GM21737 (cell line): ENCODE measurements at regions not wholly inside any gene's neighbourhood (a gene's known extent, or its start where the extent isn't known, plus 50 kb on each side); places are given as distances from the start of the nearest gene placed in this dataset.
A peak's percentile ranks its signal among the peaks of the same experiment; 100 is the strongest.

Source experiments
- ATAC-seq: cut with Tn5 transposase; IDR thresholded peaks from one replicate; pipeline ENCODE4 v1.9.1; 2021; ENCODE audit warnings: mild to moderate bottlenecking, moderate library complexity; ENCODE audit not compliant: unreplicated experiment

DNA sequence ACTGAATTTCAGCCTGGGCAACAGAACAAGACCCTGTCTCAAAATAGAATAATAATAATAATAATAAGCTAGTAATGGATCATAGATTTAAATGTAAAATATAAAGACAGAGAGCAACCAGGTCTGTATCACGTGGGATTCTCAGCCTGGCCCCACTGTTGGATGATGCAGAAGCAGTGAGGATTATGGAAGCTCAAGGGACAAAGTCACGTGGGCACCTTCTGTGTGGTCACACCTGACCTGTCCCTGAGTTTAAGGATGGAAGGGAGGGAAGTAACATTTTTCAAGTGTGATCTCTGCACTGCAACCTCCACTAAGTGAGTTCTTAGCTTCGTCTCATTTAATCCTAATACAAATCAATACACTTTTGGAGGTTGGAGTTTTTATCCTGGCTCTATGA is 212.5 kb upstream of the IER5L start:
- no peak for ATAC-seq

DNA sequence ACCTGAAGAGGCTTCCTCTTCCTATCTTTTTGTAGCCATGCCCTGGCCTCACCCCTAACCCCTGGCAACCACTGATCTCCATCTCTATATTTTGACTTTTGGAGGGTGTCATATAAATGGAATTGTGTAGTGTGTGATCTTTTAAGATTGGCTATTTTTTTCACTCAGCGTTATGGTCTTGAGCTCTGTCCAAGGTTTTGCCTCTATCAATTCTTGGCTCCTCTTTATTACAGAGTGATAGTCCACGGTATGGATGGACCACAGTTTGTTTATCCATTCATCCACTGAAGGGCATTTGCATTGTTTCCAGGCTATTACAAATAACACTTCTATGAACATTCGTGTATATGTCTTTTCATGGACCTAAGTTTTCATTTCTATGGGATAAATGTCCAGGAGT is 209.8 kb upstream of the IER5L start:
- ATAC-seq, result no peak

DNA sequence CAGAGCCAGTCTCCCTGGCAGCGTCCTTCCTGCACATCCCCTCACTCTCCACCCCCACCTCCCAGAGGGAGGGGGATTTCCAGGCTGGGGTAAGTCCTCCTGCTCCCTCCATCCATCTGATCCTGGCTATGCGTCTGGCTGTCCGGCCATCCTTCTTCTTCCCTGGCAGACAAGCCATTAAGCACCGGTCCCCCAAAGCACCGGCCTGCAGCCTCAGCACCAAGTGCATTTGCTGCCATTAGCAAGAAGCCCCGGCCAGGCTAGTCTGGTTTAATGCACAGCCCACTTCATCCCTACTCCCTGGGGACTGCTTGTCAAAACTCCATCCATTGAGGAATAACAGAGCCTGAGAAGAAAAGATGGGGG is 208.7 kb upstream of the IER5L start:
- ATAC-seq, result no peak

DNA sequence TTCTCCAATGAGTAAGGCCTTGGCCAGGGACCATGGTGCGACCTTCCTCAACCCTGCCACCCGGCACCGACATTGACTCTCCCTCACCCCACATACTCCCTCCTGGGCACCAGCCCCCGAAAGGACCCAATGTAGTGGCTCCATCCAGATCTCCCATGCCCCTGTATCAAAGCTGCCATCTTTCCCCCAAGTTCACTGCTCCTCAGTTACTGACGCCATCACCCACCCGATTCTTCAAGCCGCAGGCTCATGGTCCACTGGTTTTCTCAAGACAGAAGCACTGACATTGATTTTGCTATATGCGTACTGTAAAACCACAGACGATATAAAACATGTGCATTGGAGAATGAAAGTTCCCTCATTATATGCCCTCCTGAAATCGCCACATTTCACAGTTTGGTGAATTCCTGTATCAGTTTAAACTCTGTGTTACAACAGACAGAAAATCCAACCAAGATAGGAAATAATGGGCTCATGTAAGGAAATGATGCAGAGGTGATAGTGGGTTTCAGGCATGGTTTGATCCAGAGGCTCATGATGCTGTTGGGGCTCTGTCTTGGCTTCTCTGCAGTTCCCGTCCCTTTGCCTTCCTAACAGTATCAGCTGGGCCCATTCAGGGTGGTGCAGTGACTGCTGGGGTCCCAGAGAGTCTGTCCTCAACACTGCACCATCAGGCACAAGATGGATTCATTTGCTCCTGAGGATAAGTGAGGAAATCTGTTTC is 207.3 kb upstream of the IER5L start:
- no peak for ATAC-seq

DNA sequence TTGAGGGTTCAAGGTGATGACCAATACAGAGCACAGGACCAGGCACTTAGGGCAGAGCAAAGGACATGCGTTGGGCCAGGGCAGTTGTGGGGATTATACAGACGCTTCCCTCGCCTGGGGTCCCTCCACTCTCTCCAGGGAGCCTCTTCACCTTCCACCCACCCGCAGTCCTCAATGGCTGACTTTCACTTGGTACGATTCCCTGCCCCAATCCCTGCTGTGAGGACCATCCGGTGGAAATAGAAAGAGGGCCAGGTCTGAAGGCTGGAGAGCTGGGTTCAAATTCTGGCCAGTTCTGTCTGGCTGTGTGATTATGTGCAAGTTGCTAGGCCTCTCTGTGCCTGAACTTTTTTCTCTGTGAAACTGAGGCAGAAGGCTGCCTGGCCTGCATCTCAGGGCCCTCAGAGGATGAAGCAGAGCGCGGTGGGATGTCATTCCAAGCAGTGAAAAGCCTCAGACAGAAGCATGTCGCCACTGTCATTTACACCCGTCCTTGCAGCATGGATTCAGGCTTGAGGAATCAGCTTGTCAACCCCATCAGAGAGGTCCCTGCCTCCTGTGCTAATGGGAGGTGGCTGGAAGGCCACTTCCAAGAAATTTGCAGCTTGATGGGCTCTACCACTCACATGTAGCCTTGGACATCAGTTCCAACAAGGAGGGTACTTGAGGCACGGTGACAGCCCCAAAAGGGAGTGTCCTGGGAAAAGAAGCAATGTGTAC is 206.6 kb upstream of the IER5L start:
- no peak for ATAC-seq

DNA sequence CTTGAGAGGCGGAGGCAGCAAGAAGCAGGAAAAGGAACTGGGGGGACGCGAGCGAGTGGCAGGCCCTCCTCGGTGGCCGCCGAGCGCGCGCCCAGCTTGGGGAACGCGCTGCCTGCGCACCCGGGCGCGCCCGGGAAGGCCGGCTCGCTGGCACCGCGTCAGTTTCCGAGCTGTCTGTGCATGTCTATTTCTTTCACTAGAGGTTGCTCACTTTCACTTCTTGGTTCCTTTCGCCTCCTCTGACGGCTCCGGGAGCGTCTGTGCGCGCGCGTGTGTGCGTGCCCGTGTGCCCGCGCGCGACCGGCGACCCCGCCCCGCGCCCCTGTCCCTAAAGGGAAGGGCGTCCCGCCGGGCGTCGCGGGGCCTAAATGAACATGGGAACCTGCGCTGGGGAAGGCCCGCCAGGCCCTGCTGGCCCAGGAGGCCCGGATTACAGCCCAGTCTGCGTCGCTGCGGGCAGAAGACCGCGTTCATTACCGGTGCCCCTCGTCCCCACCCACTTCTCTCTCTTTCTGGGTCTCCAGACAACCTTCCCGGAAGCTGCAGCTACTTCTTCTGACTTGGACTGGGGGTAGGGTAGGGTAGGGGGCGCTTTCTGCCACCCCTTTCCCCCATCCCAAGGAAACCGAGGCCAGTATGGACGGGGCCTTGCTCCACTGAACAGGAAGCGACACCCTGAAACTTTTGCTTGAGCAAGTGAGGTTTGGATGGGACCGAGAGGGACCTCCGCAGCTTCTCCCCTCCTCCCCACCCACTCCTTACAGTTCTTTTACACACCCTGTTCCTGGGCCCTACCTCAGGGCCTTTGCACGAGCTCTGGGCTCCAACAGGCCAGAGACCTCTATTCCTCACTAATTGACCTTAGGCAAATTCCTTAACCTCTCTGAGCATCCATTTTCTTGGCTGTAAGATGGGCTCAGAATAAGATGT is 205.8 kb upstream of the IER5L start:
- peak; percentile 81 for ATAC-seq

DNA sequence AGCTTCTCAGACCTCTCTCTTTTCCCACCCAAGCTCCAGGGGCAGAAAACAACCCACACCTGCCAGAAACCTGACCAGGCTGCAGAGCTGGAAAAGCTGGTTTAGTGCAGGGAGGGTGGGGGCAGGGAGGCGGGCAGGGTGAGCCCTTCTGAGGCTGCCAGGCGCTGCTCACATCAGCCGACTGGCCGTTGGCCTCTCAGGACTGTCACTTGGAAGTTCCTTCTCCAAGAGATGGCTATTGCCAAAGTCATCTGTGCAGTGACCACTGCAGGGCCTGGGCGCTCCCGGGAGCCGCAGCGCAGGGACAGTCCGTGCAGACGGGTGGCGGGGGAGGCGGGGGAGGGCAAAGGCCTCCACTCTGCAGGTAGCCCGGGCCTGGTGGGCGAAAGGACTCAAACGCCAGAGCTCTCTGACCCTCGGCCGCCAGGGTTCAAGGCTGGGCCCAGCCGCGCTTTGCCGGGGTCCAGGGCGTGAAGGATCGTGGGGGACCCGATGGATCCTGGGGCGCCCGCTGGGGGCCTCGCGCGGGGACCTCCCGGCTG is 205.0 kb upstream of the IER5L start:
- peak; percentile 16 for ATAC-seq

DNA sequence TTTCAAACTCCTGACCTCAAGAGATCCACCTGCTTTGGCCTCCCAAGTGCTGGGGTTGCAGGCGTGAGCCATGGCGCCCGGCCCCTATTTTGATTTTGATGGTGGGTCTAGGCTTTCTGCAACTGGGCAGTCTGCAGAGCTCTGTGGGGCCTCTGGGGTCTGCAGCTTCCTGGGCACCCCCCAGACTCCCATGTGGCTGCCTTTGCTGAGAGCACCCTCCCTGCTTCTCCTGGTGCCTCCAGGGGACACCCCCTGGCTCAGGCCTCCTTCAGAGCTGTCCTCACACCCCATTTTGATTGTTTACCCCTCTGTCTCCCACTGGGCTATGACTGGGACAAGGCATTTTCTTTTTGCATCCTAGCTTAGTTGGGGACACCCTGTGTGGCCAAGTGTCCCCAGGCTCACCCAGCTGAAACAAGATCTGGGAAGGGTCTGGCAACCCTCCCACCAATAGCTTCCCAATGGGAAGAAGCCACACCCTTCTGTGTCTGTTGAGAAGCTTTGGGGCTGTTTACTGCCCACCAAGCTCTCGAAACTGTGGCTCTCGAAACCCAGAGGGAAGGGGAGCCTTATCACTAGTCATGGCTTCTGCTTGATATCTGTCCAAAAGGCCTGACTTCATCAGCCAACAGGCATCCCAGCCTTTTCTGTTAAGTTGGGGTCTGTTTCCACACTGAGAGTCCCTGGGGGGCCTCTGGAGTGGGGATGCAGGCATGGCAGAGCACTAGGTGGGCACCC is 204.4 kb upstream of the IER5L start:
- no peak for ATAC-seq

DNA sequence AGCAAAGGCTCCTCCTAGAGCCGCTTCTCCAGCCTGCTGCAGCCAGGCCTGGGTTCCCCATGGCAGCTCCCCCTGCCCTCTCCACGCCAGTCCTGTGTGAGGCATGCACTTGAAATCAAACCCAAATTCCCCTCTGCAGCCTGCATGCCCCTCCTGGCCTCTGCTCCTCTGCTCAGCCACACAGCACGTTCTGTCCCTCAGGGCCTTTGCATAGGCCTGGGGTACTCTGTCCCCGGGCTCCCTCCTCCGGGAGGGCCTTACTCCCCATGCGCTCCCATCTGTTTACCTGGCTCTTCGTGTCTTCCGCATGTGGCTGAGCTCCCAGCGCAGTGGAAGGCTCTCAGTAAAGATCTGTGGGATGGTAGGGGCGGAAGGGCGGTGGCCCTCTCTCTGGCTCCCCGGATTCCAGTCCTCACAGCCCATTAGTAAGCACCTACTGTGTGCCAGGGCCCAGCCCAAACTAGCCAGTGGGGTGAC is 203.5 kb upstream of the IER5L start:
- ATAC-seq, result no peak

DNA sequence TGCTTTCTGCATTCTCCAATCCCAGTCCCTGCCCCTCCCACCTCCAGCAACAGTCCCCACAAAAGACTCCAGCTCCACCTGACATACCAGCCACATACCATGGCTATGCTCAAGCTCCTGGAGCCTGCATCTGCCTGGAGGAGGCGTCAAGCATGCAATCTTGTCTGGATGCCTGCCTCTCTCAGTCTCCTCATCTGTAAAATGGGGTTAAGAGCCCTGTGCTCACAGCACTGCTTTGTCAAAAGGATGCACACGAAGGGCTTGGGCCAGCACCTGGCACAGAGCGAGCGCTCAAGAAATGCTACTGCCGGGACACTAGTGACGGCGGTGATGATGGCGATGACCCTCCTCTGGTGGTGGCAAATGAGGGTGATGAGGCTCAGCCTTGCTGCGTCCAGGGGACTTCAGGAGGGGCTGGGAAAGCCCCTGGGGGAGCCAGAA is 202.9 kb upstream of the IER5L start:
- ATAC-seq, result no peak

DNA sequence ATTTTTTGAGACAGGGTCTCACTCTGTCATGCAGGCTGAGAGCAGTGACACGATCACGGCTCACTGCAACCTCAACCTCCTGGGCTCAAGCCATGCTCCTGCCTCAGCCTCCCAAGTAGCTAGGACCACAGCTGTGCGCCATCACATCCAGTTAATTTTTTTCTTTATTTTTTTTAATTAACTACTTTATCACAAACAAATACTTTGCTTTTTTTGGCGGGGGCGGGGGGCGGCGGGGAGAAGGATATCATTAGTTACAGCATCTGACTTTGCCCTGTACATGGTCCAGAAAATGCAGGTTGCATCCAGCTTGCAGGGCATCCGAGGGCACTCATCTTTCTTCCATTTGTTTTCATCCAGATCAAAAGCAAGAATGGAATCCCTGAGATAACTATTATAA is 201.8 kb upstream of the IER5L start:
- ATAC-seq, result no peak

DNA sequence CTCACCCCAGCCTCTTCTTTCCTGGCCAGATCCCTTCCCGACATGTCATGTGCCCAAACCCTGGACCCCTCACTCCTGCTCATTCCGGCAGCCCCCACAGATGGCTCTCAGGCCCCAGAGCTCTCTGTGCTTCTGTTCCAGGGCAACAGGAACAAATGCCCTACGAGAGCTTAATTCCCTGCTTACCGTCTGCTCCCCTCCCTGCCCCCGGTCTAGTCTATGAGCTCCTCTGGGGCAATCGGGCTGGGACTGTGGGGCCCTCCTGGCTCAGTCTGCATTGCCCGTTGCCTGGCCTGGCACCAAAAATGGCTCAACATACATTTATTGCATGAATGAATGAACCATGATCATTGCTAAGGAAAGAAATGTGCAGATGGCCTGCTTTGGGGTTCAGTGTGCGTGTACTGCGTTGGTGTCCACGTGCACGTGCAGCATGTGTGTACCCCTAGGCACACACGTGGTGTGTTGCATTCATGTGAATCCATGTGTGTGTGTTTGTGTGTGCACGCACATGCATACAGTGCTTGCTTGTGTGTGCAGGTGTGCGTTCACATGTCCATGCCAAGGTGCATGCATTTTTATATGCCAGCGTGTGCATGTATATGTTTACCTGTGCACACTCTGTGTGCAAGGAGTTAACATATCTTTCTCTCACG is 201.2 kb upstream of the IER5L start:
- no peak for ATAC-seq

DNA sequence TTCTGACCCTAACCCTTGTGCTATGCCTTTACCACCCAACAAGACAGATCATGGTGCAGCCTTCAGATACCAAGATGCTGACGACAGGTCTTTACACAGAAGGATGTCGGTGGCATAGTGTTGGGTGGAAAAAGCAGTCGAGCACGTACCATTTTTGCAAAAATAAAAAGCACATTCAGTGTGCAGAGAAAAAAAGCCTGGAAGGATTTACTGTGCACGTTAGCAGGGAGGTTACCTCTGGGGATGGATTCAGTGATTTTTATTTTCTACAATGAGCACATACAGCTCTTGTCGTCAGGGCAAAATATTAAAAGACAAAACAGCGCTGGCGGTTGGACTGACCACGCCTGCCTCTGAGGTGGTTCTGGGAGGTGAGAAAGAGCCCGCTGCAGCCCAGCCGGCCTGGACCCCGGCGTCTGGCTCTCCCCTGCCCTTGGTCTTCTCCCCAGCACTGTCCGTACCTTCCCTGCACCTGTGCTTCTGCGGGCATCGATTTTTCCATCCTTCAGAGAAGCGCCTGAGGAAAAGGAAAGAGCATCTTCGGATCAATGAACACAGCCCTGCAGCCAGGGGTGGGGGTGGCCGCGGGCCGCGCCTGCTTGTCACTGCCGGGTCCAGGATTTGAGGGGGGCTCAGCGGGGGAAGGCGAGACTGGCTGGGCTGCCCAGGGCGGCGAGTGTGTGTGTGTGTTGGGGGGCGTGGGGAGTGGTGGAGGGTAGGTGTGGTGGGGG is 200.0 kb upstream of the IER5L start:
- ATAC-seq, result no peak

DNA sequence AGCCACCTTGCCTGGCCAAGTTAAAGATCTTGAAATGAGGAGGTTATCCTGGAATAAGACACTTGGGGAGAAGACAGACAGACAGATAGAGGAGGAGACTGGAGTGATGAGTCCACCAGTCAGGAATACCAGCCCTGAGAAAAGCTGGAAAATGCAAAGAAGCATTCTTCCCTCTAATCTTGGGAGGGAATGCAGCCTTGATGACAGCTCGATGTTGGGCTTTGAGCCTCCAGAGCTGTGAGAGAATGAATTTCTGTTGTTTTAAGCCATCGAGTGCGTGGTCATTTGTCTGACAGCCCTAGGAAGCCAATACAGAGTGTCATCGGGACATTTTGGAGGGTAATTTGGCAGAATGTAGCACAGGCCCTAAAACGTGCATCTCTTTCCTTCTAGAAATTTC is 199.1 kb upstream of the IER5L start:
- no peak for ATAC-seq

DNA sequence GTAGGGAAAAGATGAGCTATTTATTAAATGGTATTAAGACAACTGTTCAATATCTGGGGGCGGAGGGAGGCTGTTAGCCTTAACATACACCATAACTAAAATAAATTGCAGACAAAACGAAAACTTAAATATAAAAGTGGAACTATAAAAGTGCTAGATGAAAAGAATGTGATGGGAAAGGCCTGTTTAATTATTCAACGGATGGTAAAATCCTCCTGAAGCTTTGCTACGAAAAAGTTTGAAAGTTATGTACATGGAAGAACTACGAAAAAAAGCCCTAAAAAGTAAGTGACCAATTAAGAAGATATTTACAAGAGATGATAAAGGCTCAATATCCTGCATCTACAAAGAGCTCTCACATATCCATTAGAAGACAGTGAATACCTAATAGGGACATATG is 197.8 kb upstream of the IER5L start:
- ATAC-seq, result no peak

DNA sequence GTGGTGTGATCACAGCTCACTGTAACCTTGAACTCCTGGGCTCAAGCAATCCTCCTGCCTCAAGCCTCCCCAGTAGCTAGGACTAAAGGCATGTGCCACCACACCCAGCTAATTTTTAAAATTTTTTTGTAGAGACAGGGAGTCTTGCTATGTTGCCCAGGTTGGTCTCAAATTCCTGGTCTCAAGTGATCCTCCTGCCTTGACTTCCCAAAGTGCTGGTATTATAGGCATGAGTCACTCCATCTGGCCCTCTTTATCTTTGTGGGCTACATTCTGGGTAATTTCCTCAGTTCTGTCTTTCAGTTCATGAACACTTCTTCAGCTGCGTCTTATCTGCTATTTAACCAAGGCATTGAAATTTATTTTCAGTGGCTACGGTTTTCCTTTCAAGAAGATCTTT is 196.6 kb upstream of the IER5L start:
- no peak for ATAC-seq

DNA sequence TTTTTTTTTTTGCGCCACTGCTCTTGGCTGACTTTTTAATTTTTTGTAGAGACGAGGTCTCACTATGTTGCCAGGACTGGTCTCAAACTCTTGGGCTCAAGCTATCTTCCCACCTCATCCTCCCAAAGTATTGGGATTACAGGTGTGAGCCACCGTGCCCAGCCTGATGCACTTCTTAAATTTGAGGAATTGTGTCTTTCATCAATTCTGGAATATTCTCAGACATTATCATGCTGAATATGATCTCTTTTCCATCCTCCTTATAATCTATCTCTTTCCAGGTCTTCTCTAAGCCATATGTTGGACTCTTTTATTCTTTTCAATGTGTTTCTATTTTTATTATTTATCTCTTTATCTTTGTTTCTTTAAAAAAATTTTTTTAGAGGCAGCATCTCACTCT is 196.2 kb upstream of the IER5L start:
- ATAC-seq, result no peak

DNA sequence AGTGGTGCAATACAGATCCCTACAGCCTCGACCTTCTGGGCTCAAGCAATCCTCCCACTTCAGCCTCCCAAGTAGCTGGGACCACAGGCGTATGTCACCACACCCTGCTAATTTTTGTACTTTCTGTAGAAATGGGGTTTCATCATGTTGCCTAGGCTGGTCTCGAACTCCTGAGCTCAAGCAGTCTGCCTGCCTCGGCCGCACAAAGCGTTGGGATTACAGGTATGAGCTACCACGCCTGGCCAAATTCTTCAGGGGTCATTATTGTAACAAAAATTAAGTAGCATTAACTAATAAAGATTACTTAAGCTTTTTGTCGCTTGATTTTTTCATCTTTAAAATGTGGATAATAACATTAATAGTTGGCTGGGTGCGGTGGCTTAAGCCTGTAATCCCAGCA is 195.3 kb upstream of the IER5L start:
- no peak for ATAC-seq

DNA sequence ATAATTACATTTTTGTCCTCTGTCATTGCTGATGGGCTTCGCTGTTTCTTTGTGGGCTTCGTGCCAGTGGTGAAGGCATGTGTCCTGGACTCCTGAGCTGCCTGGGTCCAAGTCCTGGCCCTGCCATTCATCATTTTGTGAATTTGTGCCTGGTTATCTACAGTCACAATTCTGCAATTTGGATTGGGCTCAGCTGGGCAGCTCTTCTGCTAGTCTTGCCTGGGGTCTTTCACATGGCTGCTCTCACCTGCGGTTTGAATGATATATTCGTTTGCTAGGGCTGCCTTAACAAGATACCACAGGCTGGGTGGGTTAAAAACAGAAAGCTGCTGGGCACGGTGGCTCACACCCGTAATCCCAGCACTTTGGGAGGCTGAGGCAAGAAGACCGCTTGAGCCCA is 192.7 kb upstream of the IER5L start:
- ATAC-seq, result no peak
